NB4 (cell line): ENCODE measurements at regions not wholly inside any gene's neighbourhood (a gene's known extent, or its start where the extent isn't known, plus 50 kb on each side); places are given as distances from the start of the nearest gene placed in this dataset.

Experiments
- DNase-seq: peaks from one replicate; pipeline ENCODE4 v3.0.0; 2010; ENCODE audit warnings: low read depth
- H3K4me3 ChIP-seq: one replicate; pipeline ENCODE4 v1.5.1; 2011; ENCODE audit warnings: mild to moderate bottlenecking, low read depth, low read length, moderate library complexity
- MYC ChIP-seq: IDR thresholded peaks from 2 replicates; pipeline ENCODE4 v1.6.1; 2011; ENCODE audit warnings: low read depth, low read length
- POLR2A ChIP-seq: IDR thresholded peaks from 2 replicates; pipeline ENCODE4 v1.6.1; 2011; ENCODE audit warnings: mild to moderate bottlenecking; ENCODE audit not compliant: insufficient read length; ENCODE audit errors: extremely low read depth
- TF ChIP-seq, protein P1 (sequence below): IDR thresholded peaks from one replicate; pipeline ENCODE4 v1.5.1; 2012; ENCODE audit warnings: low read depth, low read length
- TF ChIP-seq, protein P2 (sequence below): IDR thresholded peaks from 2 replicates; pipeline ENCODE4 v1.6.1; 2011; ENCODE audit warnings: low read depth, low read length

DNA sequence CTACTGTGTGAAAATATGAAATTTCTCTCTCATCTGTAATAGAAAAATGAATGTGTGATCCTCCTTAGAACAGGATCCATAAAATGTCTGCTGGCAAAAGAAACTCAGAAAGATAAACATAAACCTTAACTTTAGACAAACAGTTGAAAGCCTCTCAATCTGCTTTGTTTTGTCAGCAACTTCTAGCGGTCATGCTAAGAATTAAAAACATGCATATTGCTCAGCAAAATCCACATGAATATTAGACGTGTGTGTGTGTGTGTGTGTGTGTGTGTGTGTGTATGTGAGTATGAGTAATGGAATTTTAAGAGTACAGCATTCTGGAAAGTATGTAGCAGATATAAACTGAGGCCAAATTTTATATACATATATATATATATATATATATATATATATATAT is 1779.2 kb upstream of the MIR17HG start:
- no peak for DNase-seq
- TF ChIP-seq, protein P1, sequence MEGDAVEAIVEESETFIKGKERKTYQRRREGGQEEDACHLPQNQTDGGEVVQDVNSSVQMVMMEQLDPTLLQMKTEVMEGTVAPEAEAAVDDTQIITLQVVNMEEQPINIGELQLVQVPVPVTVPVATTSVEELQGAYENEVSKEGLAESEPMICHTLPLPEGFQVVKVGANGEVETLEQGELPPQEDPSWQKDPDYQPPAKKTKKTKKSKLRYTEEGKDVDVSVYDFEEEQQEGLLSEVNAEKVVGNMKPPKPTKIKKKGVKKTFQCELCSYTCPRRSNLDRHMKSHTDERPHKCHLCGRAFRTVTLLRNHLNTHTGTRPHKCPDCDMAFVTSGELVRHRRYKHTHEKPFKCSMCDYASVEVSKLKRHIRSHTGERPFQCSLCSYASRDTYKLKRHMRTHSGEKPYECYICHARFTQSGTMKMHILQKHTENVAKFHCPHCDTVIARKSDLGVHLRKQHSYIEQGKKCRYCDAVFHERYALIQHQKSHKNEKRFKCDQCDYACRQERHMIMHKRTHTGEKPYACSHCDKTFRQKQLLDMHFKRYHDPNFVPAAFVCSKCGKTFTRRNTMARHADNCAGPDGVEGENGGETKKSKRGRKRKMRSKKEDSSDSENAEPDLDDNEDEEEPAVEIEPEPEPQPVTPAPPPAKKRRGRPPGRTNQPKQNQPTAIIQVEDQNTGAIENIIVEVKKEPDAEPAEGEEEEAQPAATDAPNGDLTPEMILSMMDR = no peak
- TF ChIP-seq POLR2A = no peak
- TF ChIP-seq, protein P2, sequence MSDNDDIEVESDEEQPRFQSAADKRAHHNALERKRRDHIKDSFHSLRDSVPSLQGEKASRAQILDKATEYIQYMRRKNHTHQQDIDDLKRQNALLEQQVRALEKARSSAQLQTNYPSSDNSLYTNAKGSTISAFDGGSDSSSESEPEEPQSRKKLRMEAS = no peak
- no peak for TF ChIP-seq MYC
- H3K4me3 ChIP-seq = no peak overlapping the region

DNA sequence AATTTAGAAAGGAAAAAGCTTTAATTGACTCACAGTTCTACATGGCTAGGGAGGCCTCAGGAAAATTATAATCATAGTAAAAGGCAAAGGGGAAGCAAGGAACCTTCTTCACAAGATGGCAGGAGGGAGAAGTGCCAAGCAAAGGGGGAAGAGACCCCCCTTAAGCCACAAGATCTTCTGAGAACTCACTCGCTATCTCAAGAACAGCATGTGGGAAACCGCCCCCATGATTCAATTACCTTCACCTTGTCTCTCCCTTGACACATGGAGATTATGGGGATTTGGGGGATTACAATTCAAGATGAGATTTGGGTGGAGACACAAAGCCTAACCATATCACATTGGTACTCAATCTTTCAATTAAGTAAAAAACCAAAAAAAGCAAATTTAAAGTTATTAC is 1778.7 kb upstream of the MIR17HG start:
- no peak for DNase-seq
- TF ChIP-seq MYC (no peak), POLR2A (no peak)
- TF ChIP-seq, protein P2 = no peak
- TF ChIP-seq, protein P1 = no peak
- no peak overlapping the region for H3K4me3 ChIP-seq

DNA sequence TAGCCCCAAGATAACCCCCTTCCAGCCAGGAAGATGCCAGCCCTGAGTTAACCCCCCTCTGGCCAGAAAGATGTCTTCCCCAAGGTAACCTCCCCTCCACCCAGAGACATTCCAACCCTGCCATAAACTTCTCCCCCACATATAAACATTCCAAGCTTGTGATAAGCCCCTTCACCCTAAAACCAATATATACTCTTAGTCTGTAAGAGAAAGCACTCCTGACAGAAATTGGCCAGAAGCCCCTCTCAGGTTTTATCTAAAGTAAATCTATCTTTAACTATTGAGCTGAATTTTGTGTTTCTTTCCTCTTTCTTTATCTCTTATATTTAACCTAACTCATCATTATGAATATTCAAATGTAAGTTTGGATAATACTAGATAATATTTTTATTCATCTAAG is 1775.8 kb upstream of the MIR17HG start:
- DNase-seq = no peak
- TF ChIP-seq, protein P1 = no peak
- TF ChIP-seq MYC (no peak), POLR2A (no peak)
- TF ChIP-seq, protein P2 = no peak
- no peak overlapping the region for H3K4me3 ChIP-seq

DNA sequence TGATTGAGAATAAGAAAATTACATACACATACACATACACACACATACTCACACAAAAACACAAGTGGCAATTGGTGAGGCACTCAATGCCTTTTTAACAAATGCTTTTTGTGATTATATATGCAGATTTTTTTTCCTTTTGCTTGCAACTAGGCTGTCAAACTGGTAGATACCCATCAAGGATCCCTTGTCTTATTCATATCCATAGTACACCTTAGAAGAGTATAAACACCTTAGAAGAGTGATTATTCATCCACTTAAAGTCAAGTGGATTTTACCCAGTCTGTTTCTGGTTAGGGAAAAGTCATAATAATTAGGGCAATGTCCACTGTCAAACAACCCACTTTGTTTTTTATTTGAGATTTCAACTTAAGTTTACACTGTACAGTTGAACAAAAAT is 1773.4 kb upstream of the MIR17HG start:
- no peak for TF ChIP-seq POLR2A
- TF ChIP-seq MYC = no peak
- TF ChIP-seq, protein P2 = no peak
- TF ChIP-seq, protein P1 = no peak
- H3K4me3 ChIP-seq = no peak overlapping the region
- no peak for DNase-seq

DNA sequence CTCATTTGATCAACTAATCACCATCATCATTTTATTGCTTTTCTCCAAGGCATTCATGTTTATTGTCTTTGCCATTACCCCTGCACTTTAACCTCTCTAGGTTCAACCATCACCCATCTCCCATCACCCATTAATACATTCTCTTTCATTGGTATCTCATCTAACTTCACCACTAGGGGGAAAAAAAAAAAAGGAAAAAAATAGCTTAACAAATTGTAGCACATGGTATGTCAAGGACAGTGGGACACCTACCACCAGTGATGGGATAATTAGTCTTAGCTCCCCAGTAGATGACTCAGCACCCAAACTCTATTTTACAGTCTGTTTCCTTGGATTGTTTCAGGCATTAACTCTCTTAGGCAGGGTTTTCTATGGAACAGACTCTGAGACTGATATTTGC is 1770.2 kb upstream of the MIR17HG start:
- no peak for TF ChIP-seq POLR2A
- TF ChIP-seq, protein P2 = no peak
- no peak for DNase-seq
- H3K4me3 ChIP-seq = no peak overlapping the region

DNA sequence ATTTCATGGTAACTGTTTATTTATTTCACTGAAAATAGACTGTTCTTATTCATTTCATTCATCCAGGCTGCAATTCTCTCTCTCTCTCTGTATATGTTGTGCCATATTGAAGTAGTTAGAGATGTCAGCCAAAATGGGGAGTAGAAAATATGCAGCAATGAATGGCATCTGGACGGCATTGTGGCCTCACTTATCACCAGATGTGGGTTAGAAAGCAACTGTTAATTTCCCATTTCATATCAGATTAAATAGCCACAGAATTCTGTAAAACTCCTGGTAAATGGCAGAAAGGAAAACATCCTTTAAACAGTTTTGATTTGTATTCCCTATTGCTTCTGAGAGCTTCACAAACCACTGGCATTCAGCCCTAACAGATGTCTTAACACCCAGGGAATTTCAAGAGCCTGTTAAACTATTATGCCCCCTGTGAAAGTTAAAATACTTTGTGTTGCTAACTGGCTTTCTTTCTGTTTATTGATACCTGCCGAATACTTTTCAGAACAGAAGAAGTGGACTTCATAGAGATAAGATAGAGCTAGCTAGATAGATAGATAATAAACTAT is 1763.3 kb upstream of the MIR17HG start:
- DNase-seq = no peak
- no peak overlapping the region for H3K4me3 ChIP-seq

More for the DNA sequence above, 1763.3 kb upstream of the MIR17HG start:
- TF ChIP-seq POLR2A (no peak), MYC (no peak)
- TF ChIP-seq, protein P1 = no peak
- TF ChIP-seq, protein P2 = no peak
